K562 (cell line): ENCODE measurements at regions not wholly inside any gene's neighbourhood (a gene's known extent, or its start where the extent isn't known, plus 50 kb on each side); places are given as distances from the start of the nearest gene placed in this dataset.

Experiments
- CCNT2 ChIP-seq: IDR thresholded peaks from 2 replicates; pipeline ENCODE4 v1.6.1; 2011; ENCODE audit warnings: borderline replicate concordance, low read depth, mild to moderate bottlenecking, moderate library complexity, mixed read lengths, low read length; ENCODE audit not compliant: insufficient read length; ENCODE audit errors: extremely low read depth
- COPS2 ChIP-seq: fragments of 450-650 bp; conservative IDR thresholded peaks from 2 replicates; pipeline ENCODE4 v1.6.1; 2016; ENCODE audit warnings: mild to moderate bottlenecking, moderate library complexity
- DDX20 ChIP-seq: fragments of 450-650 bp; IDR thresholded peaks from 2 replicates; pipeline ENCODE4 v1.6.1; 2016; ENCODE audit warnings: missing genetic modification characterization, low read depth, mild to moderate bottlenecking, missing compliant biosample characterization, moderate library complexity
- GABPB1 ChIP-seq: sonication (generic); formaldehyde crosslinking; IDR thresholded peaks from 2 replicates; pipeline ENCODE4 v1.8.0; 2022; ENCODE audit warnings: mild to moderate bottlenecking, missing genetic modification reagents
- HMG20B ChIP-seq: fragments of 250-450 bp; sonication (Bioruptor Pico); IDR thresholded peaks from 2 replicates; pipeline ENCODE4 v1.5.0; 2021; ENCODE audit warnings: mild to moderate bottlenecking
- HSF4 ChIP-seq: fragments of 250-450 bp; sonication (Bioruptor Pico); IDR thresholded peaks from 2 replicates; pipeline ENCODE4 v2.1.2; 2022; ENCODE audit warnings: mild to moderate bottlenecking, moderate library complexity, borderline replicate concordance
- MXI1 ChIP-seq: IDR thresholded peaks from 2 replicates; pipeline ENCODE4 v1.6.1; 2011; ENCODE audit warnings: low read depth, mild to moderate bottlenecking, improper control_type of control experiment, low read length
- PHF20 ChIP-seq: fragments of 450-650 bp; IDR thresholded peaks from 2 replicates; pipeline ENCODE4 v1.6.1; 2018; ENCODE audit not compliant: partially characterized antibody
- TFAM ChIP-seq: fragments of 250-450 bp; sonication (Bioruptor Pico); conservative IDR thresholded peaks from 2 replicates; pipeline ENCODE4 v1.5.0; 2021; ENCODE audit warnings: mild to moderate bottlenecking, moderate library complexity
- ZNF224 ChIP-seq: sonication (generic); formaldehyde crosslinking; IDR thresholded peaks from 2 replicates; pipeline ENCODE4 v1.8.0; 2022; ENCODE audit warnings: mild to moderate bottlenecking, missing genetic modification reagents
- ZNF354B ChIP-seq: fragments of 250-450 bp; sonication (Bioruptor Pico); IDR thresholded peaks from 2 replicates; pipeline ENCODE4 v1.4.0; 2020
- TF ChIP-seq, protein P1 (sequence below): fragments of 450-650 bp; IDR thresholded peaks from 2 replicates; pipeline ENCODE4 v1.6.1; 2016; ENCODE audit warnings: low read depth
- TF ChIP-seq, protein P2 (sequence below), 2 experiments: IDR thresholded peaks; 2 replicates each; pipeline ENCODE4 v1.6.1; 2012; ENCODE audit warnings: improper control_type of control experiment in 2 of 2, low read depth in 2 of 2, low read length in 2 of 2, borderline replicate concordance in 1 of 2
- TF ChIP-seq, protein P3 (sequence below): fragments of 250-450 bp; sonication (Bioruptor Pico); IDR thresholded peaks from 2 replicates; pipeline ENCODE4 v1.4.0; 2020; ENCODE audit warnings: mild to moderate bottlenecking, moderate library complexity, borderline replicate concordance

DNA sequence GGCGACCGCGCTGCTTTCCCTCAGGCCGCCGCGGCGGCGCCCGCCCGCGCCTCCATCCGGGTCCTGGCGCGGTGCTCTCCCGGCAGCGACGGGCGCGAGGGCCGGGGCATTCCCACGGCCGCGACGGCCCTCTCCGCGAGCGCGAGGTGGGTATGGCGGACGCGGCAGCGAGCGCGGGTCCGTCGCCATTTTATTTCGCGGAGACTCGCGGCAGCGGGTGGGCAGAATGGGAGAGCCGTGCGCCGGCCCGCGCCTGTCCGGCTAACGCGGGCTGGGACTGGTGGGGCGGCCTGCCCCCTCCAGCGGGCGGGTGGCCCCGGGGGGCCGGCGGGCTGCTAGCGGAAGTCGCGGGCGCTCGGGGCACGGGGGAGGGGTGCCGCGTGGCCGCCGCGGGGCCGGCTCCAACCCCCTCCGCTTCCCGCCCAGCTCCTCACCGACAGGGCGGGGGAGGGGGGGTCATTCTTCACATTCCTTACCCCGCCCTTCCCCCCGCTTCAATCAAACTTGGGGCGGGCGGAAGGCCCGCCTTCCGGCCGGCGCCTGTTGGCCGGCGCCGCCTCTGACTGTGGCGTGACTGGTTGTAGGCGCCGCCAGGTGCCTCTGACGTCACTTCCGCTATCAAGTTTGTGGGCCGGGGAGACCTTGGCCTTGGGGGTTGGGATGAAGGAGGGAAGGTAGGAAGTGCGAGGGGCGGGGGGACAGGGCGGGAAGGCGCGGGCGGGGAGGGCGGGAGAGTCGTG, 82.1 kb downstream of the PTPDC1 start (continued):
- TF ChIP-seq, protein P1, sequence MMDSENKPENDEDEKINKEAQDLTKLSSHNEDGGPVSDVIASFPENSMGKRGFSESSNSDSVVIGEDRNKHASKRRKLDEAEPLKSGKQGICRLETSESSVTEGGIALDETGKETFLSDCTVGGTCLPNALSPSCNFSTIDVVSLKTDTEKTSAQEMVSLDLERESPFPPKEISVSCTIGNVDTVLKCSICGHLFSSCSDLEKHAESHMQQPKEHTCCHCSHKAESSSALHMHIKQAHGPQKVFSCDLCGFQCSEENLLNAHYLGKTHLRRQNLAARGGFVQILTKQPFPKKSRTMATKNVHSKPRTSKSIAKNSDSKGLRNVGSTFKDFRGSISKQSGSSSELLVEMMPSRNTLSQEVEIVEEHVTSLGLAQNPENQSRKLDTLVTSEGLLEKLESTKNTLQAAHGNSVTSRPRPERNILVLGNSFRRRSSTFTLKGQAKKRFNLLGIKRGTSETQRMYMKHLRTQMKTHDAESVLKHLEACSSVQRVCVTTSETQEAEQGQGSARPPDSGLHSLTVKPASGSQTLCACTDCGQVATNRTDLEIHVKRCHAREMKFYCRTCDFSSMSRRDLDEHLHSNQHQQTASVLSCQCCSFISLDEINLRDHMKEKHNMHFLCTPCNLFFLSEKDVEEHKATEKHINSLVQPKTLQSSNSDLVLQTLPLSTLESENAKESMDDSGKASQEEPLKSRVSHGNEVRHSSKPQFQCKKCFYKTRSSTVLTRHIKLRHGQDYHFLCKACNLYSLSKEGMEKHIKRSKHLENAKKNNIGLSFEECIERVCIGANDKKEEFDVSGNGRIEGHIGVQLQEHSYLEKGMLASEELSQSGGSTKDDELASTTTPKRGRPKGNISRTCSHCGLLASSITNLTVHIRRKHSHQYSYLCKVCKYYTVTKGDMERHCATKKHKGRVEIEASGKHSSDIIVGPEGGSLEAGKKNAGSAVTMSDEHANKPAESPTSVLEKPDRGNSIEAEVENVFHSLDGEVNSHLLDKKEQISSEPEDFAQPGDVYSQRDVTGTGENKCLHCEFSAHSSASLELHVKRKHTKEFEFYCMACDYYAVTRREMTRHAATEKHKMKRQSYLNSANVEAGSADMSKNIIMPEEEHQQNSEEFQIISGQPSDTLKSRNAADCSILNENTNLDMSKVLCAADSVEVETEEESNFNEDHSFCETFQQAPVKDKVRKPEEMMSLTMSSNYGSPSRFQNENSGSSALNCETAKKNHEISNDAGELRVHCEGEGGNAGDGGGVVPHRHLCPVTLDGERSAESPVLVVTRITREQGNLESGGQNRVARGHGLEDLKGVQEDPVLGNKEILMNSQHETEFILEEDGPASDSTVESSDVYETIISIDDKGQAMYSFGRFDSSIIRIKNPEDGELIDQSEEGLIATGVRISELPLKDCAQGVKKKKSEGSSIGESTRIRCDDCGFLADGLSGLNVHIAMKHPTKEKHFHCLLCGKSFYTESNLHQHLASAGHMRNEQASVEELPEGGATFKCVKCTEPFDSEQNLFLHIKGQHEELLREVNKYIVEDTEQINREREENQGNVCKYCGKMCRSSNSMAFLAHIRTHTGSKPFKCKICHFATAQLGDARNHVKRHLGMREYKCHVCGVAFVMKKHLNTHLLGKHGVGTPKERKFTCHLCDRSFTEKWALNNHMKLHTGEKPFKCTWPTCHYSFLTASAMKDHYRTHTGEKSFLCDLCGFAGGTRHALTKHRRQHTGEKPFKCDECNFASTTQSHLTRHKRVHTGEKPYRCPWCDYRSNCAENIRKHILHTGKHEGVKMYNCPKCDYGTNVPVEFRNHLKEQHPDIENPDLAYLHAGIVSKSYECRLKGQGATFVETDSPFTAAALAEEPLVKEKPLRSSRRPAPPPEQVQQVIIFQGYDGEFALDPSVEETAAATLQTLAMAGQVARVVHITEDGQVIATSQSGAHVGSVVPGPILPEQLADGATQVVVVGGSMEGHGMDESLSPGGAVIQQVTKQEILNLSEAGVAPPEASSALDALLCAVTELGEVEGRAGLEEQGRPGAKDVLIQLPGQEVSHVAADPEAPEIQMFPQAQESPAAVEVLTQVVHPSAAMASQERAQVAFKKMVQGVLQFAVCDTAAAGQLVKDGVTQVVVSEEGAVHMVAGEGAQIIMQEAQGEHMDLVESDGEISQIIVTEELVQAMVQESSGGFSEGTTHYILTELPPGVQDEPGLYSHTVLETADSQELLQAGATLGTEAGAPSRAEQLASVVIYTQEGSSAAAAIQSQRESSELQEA: no peak
- TF ChIP-seq DDX20 (tag): no peak
- TF ChIP-seq, protein P2, sequence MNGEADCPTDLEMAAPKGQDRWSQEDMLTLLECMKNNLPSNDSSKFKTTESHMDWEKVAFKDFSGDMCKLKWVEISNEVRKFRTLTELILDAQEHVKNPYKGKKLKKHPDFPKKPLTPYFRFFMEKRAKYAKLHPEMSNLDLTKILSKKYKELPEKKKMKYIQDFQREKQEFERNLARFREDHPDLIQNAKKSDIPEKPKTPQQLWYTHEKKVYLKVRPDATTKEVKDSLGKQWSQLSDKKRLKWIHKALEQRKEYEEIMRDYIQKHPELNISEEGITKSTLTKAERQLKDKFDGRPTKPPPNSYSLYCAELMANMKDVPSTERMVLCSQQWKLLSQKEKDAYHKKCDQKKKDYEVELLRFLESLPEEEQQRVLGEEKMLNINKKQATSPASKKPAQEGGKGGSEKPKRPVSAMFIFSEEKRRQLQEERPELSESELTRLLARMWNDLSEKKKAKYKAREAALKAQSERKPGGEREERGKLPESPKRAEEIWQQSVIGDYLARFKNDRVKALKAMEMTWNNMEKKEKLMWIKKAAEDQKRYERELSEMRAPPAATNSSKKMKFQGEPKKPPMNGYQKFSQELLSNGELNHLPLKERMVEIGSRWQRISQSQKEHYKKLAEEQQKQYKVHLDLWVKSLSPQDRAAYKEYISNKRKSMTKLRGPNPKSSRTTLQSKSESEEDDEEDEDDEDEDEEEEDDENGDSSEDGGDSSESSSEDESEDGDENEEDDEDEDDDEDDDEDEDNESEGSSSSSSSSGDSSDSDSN (IDR thresholded peaks at IDR 0.05; ENCODE audit: borderline replicate concordance in 1 of 2, low read depth in 2 of 2, low read length in 2 of 2): peak; percentile 11 to 21; a peak in 1 of 4 replicates
- no peak for TF ChIP-seq ZNF224 (CRISPR knock-in tag)
- TF ChIP-seq, protein P3, sequence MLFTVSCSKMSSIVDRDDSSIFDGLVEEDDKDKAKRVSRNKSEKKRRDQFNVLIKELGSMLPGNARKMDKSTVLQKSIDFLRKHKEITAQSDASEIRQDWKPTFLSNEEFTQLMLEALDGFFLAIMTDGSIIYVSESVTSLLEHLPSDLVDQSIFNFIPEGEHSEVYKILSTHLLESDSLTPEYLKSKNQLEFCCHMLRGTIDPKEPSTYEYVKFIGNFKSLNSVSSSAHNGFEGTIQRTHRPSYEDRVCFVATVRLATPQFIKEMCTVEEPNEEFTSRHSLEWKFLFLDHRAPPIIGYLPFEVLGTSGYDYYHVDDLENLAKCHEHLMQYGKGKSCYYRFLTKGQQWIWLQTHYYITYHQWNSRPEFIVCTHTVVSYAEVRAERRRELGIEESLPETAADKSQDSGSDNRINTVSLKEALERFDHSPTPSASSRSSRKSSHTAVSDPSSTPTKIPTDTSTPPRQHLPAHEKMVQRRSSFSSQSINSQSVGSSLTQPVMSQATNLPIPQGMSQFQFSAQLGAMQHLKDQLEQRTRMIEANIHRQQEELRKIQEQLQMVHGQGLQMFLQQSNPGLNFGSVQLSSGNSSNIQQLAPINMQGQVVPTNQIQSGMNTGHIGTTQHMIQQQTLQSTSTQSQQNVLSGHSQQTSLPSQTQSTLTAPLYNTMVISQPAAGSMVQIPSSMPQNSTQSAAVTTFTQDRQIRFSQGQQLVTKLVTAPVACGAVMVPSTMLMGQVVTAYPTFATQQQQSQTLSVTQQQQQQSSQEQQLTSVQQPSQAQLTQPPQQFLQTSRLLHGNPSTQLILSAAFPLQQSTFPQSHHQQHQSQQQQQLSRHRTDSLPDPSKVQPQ (CRISPR knock-in tag): no peak
- no peak for TF ChIP-seq PHF20
- no peak for TF ChIP-seq ZNF354B
- no peak for TF ChIP-seq MXI1
- TF ChIP-seq HMG20B (CRISPR knock-in tag): no peak
- TF ChIP-seq COPS2: no peak
- TF ChIP-seq CCNT2: peak; percentile 89
- TF ChIP-seq TFAM (CRISPR knock-in tag): no peak
- peak; percentile 93 for TF ChIP-seq GABPB1 (CRISPR knock-in tag)
- no peak for TF ChIP-seq HSF4 (CRISPR knock-in tag)
